Gastroesophageal sphincter (tissue), 4 donors: ENCODE measurements at regions not wholly inside any gene's neighbourhood (a gene's known extent, or its start where the extent isn't known, plus 50 kb on each side); places are given as distances from the start of the nearest gene placed in this dataset.

Experiments
- ATAC-seq: fragments of 150-250 bp; one replicate; pipeline ENCODE4 v1.9.1; 2016; ENCODE audit warnings: mild to moderate bottlenecking, moderate library complexity
- H3K27ac ChIP-seq, 4 donors: fragments of 200-600 bp; sonication (generic) in 3 of 4; 1 replicate in 3 of 4; 2 replicates in 1 of 4; pipeline ENCODE4 v1.5.1; 2016 to 2019
- H3K27me3 ChIP-seq: fragments of 200-600 bp; sonication (generic); one replicate; pipeline ENCODE4 v1.5.1; 2019
- H3K36me3 ChIP-seq, 2 donors: fragments of 200-600 bp; sonication (generic); one replicate each; pipeline ENCODE4 v1.5.1; 2019; ENCODE audit warnings: control low read depth in 1 of 2
- H3K4me1 ChIP-seq, 3 donors: fragments of 200-600 bp; sonication (generic); 1 replicate in 2 of 3; 2 replicates in 1 of 3; pipeline ENCODE4 v1.5.1; 2016 to 2019; ENCODE audit warnings: control low read depth in 2 of 3
- H3K4me3 ChIP-seq, 2 donors: fragments of 200-600 bp; sonication (generic); one replicate each; pipeline ENCODE4 v1.5.1; 2019; ENCODE audit warnings: mild to moderate bottlenecking in 1 of 2, moderate library complexity in 1 of 2
- H3K9me3 ChIP-seq, 3 donors: fragments of 200-600 bp; sonication (generic); one replicate each; pipeline ENCODE4 v1.5.1; 2017 to 2019; ENCODE audit warnings: control low read depth in 2 of 3
- EP300 ChIP-seq: sonication (generic); formaldehyde crosslinking; IDR thresholded peaks from one replicate; pipeline ENCODE4 v1.6.1; 2017; ENCODE audit warnings: antibody characterized with exemption, mild to moderate bottlenecking
- POLR2A ChIP-seq, 2 donors: fragments of 450-650 bp; IDR thresholded peaks; one replicate each; pipeline ENCODE4 v1.6.1; 2017; ENCODE audit warnings: antibody characterized with exemption in 2 of 2, mild to moderate bottlenecking in 2 of 2, moderate library complexity in 1 of 2
- POLR2AphosphoS5 ChIP-seq: sonication (generic); formaldehyde crosslinking; IDR thresholded peaks from one replicate; pipeline ENCODE4 v1.6.1; 2017; ENCODE audit warnings: antibody characterized with exemption
- WGBS, 2 donors: methylation state at CpG; one replicate each; pipeline ENCODE4 v1.1.5; 2018; ENCODE audit warnings: low coverage in 1 of 2; 5-methylcytosine and 5-hydroxymethylcytosine counted together
- TF ChIP-seq, protein P1 (sequence below), 4 experiments: fragments of 200-600 bp in 2 of 4; fragments of 450-650 bp in 2 of 4; sonication (generic) in 1 of 4; IDR thresholded peaks; one replicate each; pipeline ENCODE4 v1.5.1; 2017 to 2019; ENCODE audit warnings: antibody characterized with exemption in 4 of 4, mild to moderate bottlenecking in 2 of 4, moderate library complexity in 2 of 4

DNA sequence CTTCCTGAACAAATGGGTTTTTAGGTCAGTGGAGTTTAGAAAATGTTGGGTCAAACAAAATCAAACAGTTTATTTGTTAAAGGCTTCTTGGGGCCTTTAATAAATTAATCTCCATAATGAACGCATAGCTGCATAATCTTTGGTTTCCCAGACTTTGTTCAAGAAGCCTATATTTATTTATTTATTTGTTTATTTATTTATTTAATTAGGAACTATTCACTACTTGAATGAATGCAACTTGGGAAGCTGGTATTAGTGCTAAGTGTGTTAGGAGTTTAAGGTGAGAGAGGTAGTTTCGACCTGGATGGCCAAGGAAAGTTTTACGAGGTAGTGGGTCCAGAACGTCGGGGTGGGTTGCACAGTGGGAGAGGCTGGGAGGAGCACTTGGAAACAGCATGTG is 281.9 kb upstream of the C2CD4B start:
- H3K4me3 ChIP-seq: no peak overlapping the region
- H3K4me1 ChIP-seq: peaks cover 0 to 32% (median 6%) of the 10 kb centered on the region in 3 donors
- TF ChIP-seq POLR2AphosphoS5 (no peak), POLR2A (IDR thresholded peaks at IDR 0.05) (no peak), EP300 (no peak)
- TF ChIP-seq, protein P1, sequence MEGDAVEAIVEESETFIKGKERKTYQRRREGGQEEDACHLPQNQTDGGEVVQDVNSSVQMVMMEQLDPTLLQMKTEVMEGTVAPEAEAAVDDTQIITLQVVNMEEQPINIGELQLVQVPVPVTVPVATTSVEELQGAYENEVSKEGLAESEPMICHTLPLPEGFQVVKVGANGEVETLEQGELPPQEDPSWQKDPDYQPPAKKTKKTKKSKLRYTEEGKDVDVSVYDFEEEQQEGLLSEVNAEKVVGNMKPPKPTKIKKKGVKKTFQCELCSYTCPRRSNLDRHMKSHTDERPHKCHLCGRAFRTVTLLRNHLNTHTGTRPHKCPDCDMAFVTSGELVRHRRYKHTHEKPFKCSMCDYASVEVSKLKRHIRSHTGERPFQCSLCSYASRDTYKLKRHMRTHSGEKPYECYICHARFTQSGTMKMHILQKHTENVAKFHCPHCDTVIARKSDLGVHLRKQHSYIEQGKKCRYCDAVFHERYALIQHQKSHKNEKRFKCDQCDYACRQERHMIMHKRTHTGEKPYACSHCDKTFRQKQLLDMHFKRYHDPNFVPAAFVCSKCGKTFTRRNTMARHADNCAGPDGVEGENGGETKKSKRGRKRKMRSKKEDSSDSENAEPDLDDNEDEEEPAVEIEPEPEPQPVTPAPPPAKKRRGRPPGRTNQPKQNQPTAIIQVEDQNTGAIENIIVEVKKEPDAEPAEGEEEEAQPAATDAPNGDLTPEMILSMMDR (IDR thresholded peaks at IDR 0.05): no peak
- WGBS, 2 donors: 80 to 97% methylated on average over 5 of the region's 5 CpGs
- H3K9me3 ChIP-seq: no peaks in the 10 kb centered on the region
- no peaks in the 10 kb centered on the region for H3K27me3 ChIP-seq
- ATAC-seq: no peak
- H3K36me3 ChIP-seq: no peaks in the 10 kb centered on the region
- H3K27ac ChIP-seq: no peak overlapping the region

DNA sequence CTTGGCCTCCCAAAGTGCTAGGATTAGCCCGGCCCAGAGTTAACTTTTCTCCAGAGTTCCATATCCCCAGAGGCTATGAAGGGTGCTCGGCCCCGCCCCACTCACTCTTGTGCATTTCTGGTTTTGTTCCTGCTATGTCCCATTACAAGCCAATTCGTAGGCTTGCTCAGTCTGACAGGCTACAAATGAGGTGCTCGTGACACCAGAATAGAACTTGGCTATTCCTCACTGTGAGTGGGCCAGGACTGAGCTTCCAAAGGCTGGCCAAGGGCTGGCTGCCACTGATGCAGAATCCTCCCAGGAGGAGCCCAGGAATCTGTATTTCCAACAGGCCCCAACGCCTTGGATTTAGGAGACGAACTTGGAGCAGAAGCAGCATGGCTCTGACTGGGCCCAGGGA is 282.7 kb upstream of the C2CD4B start:
- Histone ChIP-seq H3K4me1 (peaks cover 0 to 34% (median 6%) of the 10 kb centered on the region in 3 donors), H3K9me3 (no peaks in the 10 kb centered on the region), H3K27ac (no peak overlapping the region), H3K27me3 (no peaks in the 10 kb centered on the region), H3K36me3 (no peaks in the 10 kb centered on the region), H3K4me3 (no peak overlapping the region)
- 60 to 94% methylated on average over 2 to 3 of the region's 7 CpGs for WGBS, 2 donors
- peak; percentile 51 for TF ChIP-seq POLR2AphosphoS5
- no peak for TF ChIP-seq POLR2A (IDR thresholded peaks at IDR 0.05)
- TF ChIP-seq, protein P1 (IDR thresholded peaks at IDR 0.05): no peak
- TF ChIP-seq EP300: no peak
- peak; percentile 63 for ATAC-seq

DNA sequence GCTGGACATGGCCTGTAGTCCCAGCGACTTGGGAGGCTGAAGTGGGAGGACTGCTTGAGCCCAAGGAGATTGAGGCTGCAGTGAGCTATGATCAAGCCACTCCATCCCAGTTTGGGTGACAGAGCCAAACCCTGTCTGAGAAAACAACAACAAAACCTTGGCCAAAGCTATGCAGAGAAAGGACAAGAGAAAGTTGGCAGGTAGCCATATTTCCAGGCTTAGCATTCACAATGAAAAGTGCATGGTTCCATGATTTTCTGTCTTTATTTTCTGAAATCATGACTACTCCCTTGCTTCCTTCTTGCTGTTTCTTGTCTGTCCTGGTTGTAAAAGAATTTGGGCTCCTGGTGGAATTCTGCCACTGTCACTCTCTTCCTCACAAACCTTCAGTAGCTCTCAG is 284.6 kb upstream of the C2CD4B start:
- no peaks in the 10 kb centered on the region for H3K36me3 ChIP-seq
- no peak overlapping the region for H3K27ac ChIP-seq

GRCh38 chr15:62450061-62450460 is 285.0 kb upstream of the C2CD4B start:
- Histone ChIP-seq H3K36me3 (no peaks in the 10 kb centered on the region), H3K4me3 (no peak overlapping the region), H3K27me3 (no peaks in the 10 kb centered on the region), H3K27ac (no peak overlapping the region), H3K4me1 (peaks cover 0 to 50% (median 9%) of the 10 kb centered on the region in 3 donors), H3K9me3 (no peaks in the 10 kb centered on the region)
- WGBS, 2 donors: 88% methylated on average over 10 of the region's 10 CpGs; no CpG with 5 or more reads in 1 of the 2 donors
- TF ChIP-seq, protein P1 (IDR thresholded peaks at IDR 0.05): no peak
- TF ChIP-seq POLR2A (IDR thresholded peaks at IDR 0.05) (no peak), POLR2AphosphoS5 (no peak), EP300 (no peak)
- ATAC-seq: no peak

More for the DNA sequence above, 284.6 kb upstream of the C2CD4B start:
- ATAC-seq: no peak
- no peaks in the 10 kb centered on the region for H3K9me3 ChIP-seq
- 89 to 100% methylated on average over 1 of the region's 1 CpG for WGBS, 2 donors
- TF ChIP-seq EP300: no peak
- no peak for TF ChIP-seq POLR2AphosphoS5
- TF ChIP-seq, protein P1 (IDR thresholded peaks at IDR 0.05): no peak
- TF ChIP-seq POLR2A (IDR thresholded peaks at IDR 0.05): no peak
- H3K27me3 ChIP-seq: no peaks in the 10 kb centered on the region
- peaks cover 0 to 53% (median 11%) of the 10 kb centered on the region in 3 donors for H3K4me1 ChIP-seq
- H3K4me3 ChIP-seq: no peak overlapping the region

GRCh38 chr15:62452026-62452425 is 286.9 kb upstream of the C2CD4B start:
- no peak for ATAC-seq
- WGBS, 2 donors: 83% methylated on average over 6 to 7 of the region's 9 CpGs
- no peaks in the 10 kb centered on the region for H3K36me3 ChIP-seq

More at GRCh38 chr15:62452026-62452425, 286.9 kb upstream of the C2CD4B start:
- Histone ChIP-seq H3K27me3 (no peaks in the 10 kb centered on the region), H3K27ac (no peak overlapping the region), H3K9me3 (no peaks in the 10 kb centered on the region), H3K4me3 (no peak overlapping the region), H3K4me1 (peaks cover 0 to 61% (median 9%) of the 10 kb centered on the region in 3 donors)
- TF ChIP-seq, protein P1 (IDR thresholded peaks at IDR 0.05): no peak
- TF ChIP-seq EP300: no peak
- no peak for TF ChIP-seq POLR2AphosphoS5
- TF ChIP-seq POLR2A (IDR thresholded peaks at IDR 0.05): no peak
